SU-DHL-6 (cell line): ENCODE measurements at regions not wholly inside any gene's neighbourhood (a gene's known extent, or its start where the extent isn't known, plus 50 kb on each side); places are given as distances from the start of the nearest gene placed in this dataset.

Experiments used
- H2AFZ ChIP-seq: fragments of 200-600 bp; sonication (generic); 2 replicates; pipeline ENCODE4 v1.6.1; 2014; ENCODE audit warnings: low read depth, mild to moderate bottlenecking, moderate library complexity, mixed read lengths, antibody characterized with exemption, low read length; ENCODE audit not compliant: severe bottlenecking
- H3F3A ChIP-seq: fragments of 200-600 bp; shearing (Covaris generic); 2 replicates; pipeline ENCODE4 v1.6.0; 2016; ENCODE audit warnings: antibody characterized with exemption, mild to moderate bottlenecking; ENCODE audit not compliant: insufficient read depth
- H3K27ac ChIP-seq: fragments of 200-600 bp; sonication (generic); 2 replicates; pipeline ENCODE4 v1.5.1; 2016; ENCODE audit warnings: low read depth, mild to moderate bottlenecking, low read length, moderate library complexity, mixed read lengths
- H3K27me3 ChIP-seq: fragments of 200-600 bp; sonication (generic), shearing (Covaris generic); 2 replicates; pipeline ENCODE4 v1.6.0; 2014; ENCODE audit warnings: mild to moderate bottlenecking, low read length
- H3K36me3 ChIP-seq: fragments of 200-600 bp; sonication (generic); 2 replicates; pipeline ENCODE4 v1.6.1; 2014; ENCODE audit warnings: mild to moderate bottlenecking, low read length, mixed read lengths
- H3K4me2 ChIP-seq: fragments of 300-600, 200-600 bp; shearing (Covaris generic), sonication (generic); 2 replicates; pipeline ENCODE4 v1.6.0; 2014; ENCODE audit warnings: low read length, low read depth, mild to moderate bottlenecking; ENCODE audit not compliant: poor library complexity, severe bottlenecking
- H3K4me3 ChIP-seq: fragments of 200-600 bp; sonication (generic); 2 replicates; pipeline ENCODE4 v1.5.1; 2014; ENCODE audit warnings: antibody characterized with exemption, low read length, mild to moderate bottlenecking, mixed read lengths; ENCODE audit not compliant: insufficient read depth, poor library complexity, severe bottlenecking
- H3K79me2 ChIP-seq: fragments of 200-600 bp; sonication (generic); 2 replicates; pipeline ENCODE4 v1.6.1; 2014; ENCODE audit warnings: mild to moderate bottlenecking, low read length, moderate library complexity; ENCODE audit not compliant: insufficient read depth
- H3K9ac ChIP-seq: fragments of 200-600 bp; sonication (generic); 2 replicates; pipeline ENCODE4 v1.7.0; 2014; ENCODE audit warnings: mild to moderate bottlenecking, low read length
- H3K9me2 ChIP-seq: fragments of 200-600 bp; sonication (generic); replicated peaks from 2 replicates; pipeline ENCODE4 v1.6.1; 2014; ENCODE audit warnings: low read length; ENCODE audit not compliant: insufficient read depth
- H3K9me3 ChIP-seq: fragments of 200-600 bp; sonication (generic); 2 replicates; pipeline ENCODE4 v1.6.1; 2014; ENCODE audit warnings: low read length, mixed read lengths; ENCODE audit not compliant: insufficient read depth
- H4K20me1 ChIP-seq: fragments of 200-600 bp; sonication (generic); 2 replicates; pipeline ENCODE4 v1.6.1; 2014; ENCODE audit warnings: low read depth, mild to moderate bottlenecking, antibody characterized with exemption, low read length, moderate library complexity, mixed read lengths
- EZH2phosphoT487 ChIP-seq: fragments of 200-600 bp; sonication (generic), shearing (Covaris generic); conservative IDR thresholded peaks from 2 replicates; pipeline ENCODE4 v1.6.1; 2018; ENCODE audit warnings: mild to moderate bottlenecking, antibody characterized with exemption, low read length, moderate library complexity, mixed read lengths
- TF ChIP-seq, protein P1 (sequence below): fragments of 200-600 bp; sonication (generic); IDR thresholded peaks from one replicate; pipeline ENCODE4 v1.5.1; 2017; ENCODE audit warnings: antibody characterized with exemption, mild to moderate bottlenecking, low read length, moderate library complexity; ENCODE audit not compliant: insufficient read depth, poor library complexity, severe bottlenecking

DNA sequence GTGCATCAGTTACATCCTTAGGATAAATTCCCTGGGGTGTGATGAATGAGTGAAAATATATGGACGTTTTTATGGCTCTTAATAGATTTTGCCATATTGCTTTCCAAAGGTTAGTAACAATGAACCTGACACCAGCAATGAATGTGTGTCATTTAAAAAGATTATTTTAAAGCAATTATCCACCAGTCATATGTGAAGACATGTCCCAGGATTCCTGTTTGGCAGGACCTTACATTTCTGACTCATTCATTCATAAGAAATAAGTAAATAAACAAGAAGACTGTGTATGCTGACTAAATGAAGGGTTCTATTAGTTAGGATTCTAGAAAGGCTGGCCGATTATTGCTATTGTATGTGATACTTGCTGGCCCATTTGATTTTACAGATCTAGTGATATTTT lies 201.5 kb downstream of the SOX2 start:
- Histone ChIP-seq H3K9me2 (no peaks in the 10 kb centered on the region), H3K27ac (no peak overlapping the region), H3K4me3 (no peak overlapping the region), H3K79me2 (no peaks in the 10 kb centered on the region), H3F3A (no peaks in the 10 kb centered on the region), H4K20me1 (no peaks in the 10 kb centered on the region), H3K36me3 (no peaks in the 10 kb centered on the region), H3K4me2 (no peak overlapping the region), H3K9ac (no peak overlapping the region), H3K27me3 (no peaks in the 10 kb centered on the region; the same call in 1 of the 2 replicates), H3K9me3 (no peaks in the 10 kb centered on the region), H2AFZ (no peak overlapping the region)
- no peak for TF ChIP-seq EZH2phosphoT487
- TF ChIP-seq, protein P1, sequence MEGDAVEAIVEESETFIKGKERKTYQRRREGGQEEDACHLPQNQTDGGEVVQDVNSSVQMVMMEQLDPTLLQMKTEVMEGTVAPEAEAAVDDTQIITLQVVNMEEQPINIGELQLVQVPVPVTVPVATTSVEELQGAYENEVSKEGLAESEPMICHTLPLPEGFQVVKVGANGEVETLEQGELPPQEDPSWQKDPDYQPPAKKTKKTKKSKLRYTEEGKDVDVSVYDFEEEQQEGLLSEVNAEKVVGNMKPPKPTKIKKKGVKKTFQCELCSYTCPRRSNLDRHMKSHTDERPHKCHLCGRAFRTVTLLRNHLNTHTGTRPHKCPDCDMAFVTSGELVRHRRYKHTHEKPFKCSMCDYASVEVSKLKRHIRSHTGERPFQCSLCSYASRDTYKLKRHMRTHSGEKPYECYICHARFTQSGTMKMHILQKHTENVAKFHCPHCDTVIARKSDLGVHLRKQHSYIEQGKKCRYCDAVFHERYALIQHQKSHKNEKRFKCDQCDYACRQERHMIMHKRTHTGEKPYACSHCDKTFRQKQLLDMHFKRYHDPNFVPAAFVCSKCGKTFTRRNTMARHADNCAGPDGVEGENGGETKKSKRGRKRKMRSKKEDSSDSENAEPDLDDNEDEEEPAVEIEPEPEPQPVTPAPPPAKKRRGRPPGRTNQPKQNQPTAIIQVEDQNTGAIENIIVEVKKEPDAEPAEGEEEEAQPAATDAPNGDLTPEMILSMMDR, result no peak

DNA sequence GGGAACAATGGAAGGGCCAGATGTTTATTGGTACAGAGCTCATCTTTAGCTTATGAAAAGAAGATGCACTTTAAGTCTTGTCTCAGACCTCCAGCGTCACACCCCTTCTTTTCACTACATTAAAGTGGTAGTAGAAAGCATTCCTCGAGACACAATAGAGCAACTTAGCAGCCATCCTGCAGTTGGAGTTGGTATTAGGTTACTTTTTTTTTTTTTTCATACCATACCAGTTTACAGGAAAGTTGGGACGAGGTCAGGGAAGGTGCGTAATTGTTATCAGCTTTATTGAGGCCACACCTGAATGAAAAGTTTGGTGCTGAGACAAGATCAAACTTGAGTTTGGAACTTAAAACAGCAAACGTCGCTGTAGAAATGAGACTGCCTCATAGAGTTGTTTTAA lies 203.8 kb downstream of the SOX2 start:
- Histone ChIP-seq H3K27me3 (no peaks in the 10 kb centered on the region; the same call in 1 of the 2 replicates), H3K79me2 (no peaks in the 10 kb centered on the region), H3F3A (no peaks in the 10 kb centered on the region), H3K4me2 (no peak overlapping the region), H3K4me3 (no peak overlapping the region), H3K9ac (no peak overlapping the region), H4K20me1 (no peaks in the 10 kb centered on the region), H3K27ac (no peak overlapping the region), H2AFZ (no peak overlapping the region), H3K36me3 (no peaks in the 10 kb centered on the region), H3K9me3 (no peaks in the 10 kb centered on the region), H3K9me2 (no peaks in the 10 kb centered on the region)
- TF ChIP-seq, protein P1, result no peak
- no peak for TF ChIP-seq EZH2phosphoT487

DNA sequence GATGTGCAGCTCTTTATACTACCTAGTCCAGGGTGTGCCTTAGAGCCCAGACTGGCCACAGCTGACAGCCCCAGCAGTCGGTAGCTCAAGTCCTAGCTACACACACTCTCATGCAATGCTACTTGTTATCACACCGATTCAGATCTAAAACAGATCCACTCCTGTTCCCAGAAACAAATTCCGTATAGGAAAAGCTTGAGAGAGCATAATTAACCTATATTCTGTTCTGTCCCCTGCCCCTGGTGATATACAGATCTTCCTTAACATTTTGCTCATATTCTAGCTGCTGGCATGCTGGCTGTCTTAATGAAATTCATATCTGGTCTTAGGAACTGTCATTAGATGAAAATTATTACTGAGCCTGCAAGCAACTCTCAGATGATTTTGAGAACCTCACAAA lies 204.3 kb downstream of the SOX2 start:
- Histone ChIP-seq H3K27me3 (no peaks in the 10 kb centered on the region; the same call in 1 of the 2 replicates), H3F3A (no peaks in the 10 kb centered on the region), H3K4me3 (no peak overlapping the region), H3K79me2 (no peaks in the 10 kb centered on the region), H3K36me3 (no peaks in the 10 kb centered on the region), H3K9me2 (no peaks in the 10 kb centered on the region), H2AFZ (no peak overlapping the region), H3K9me3 (no peaks in the 10 kb centered on the region), H3K9ac (no peak overlapping the region), H4K20me1 (no peaks in the 10 kb centered on the region), H3K27ac (no peak overlapping the region), H3K4me2 (no peak overlapping the region)
- TF ChIP-seq EZH2phosphoT487, result no peak
- TF ChIP-seq, protein P1, result no peak
